ENCODE measurements at regions not wholly inside any gene's neighbourhood (a gene's known extent, or its start where the extent isn't known, plus 50 kb on each side); places are given as distances from the start of the nearest gene placed in this dataset.

GRCh38 chr4:138686106-138686835, 329.3 kb upstream of the NOCT start:
- DNase-seq = no peak

GRCh38 chr4:138685316-138685715, 330.3 kb upstream of the NOCT start:
- no peak for DNase-seq

- peak; percentile 51 to 52 for DNase-seq
Measured at GRCh38 chr4:138680989-138681604, 334.5 kb upstream of the NOCT start.

GRCh38 chr4:138680256-138680655, 335.3 kb upstream of the NOCT start:
- DNase-seq = no peak

- no peak for DNase-seq
Measured at GRCh38 chr4:138678985-138679746, 336.4 kb upstream of the NOCT start.

GRCh38 chr4:138677748-138678147, 337.8 kb upstream of the NOCT start:
- DNase-seq = no peak

GRCh38 chr4:138677212-138677611, 338.4 kb upstream of the NOCT start:
- no peak for DNase-seq

- no peak for DNase-seq
Measured at GRCh38 chr4:138675685-138676084, 339.9 kb upstream of the NOCT start.

DNA sequence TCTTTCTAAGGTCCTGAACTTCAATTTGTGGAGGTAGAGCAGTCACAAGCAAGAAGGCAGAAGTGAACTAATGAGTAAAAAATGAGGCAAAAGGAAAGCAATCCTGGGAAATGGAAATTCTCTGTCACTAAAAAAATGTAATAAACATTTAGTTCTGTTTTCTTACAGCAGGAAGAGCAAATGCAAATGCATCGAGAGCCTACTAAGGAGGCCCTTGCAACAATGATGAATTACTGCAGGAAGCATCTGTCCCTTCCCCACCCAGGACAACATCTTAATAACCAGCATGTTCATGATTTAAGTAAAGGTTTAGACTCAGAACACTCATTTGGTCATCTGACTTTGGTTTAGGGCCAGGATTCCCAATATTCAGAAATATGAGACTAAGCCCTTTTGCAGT, 341.4 kb upstream of the NOCT start:
- no peak for DNase-seq

DNA sequence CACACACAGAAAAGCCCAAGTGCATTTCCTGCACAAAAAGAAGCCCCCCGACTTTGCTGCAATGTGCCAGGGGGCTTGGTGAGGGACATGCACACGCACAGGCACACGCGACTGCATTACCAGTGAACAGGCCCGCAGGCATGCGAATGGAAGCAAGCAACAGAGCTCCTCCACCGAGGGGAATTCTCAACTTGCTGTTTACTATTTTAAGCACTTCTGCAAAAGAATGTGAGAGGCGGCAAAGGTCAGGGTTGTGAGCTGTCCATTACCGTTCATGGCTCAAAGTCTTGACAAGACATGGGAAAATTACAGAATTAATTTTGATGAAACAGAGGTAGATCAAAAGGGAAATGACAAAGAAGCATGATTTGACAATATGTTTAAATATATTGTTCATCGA, 342.5 kb upstream of the NOCT start:
- DNase-seq = no peak

- DNase-seq = no peak
Measured at GRCh38 chr4:138672393-138672976, 343.1 kb upstream of the NOCT start.

DNA sequence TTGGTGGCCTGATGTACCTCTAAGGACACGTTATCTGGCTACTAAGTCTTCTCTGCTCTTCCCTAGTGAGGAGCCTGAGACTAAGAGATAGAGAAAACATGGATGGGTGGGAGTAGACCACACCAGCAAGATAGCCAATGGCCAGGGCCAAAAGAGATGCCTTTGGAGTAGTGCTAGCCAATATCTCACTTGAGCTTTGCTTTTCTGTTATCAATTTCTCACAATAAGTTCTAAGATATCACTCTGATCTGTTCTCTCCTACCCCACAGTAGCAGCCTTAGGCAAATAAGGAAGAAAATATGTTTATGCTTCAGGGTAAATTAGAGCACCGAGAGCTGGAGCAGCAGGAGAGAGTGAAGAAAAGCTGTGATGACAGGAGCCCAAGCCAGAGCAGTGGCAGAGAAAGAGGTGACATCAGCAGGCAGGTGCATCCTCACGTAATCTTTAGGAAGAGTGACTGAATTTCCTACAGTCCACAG, 343.9 kb upstream of the NOCT start:
- DNase-seq = no peak

- DNase-seq = no peak
Measured at GRCh38 chr4:138671106-138671505, 344.5 kb upstream of the NOCT start.

DNA sequence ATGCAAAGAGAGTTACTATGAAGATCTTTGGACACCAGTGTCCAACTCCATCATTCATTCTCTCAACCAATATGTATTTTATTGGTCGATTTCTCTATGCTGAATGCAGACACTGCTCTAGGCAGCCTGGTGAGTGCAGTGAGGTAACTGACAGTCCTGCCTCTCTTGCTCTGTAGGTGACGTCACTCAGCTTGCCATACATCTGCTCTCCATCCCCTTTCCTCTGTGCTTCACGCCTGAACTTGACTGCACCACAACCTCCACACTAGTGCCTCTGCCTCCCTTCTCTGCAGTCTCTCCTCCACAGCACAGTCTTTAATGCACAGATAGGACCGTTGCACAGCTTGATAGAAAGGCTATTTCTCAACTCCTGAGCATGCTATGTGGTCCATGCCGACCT, 344.9 kb upstream of the NOCT start:
- no peak for DNase-seq

GRCh38 chr4:138669479-138670315, 345.9 kb upstream of the NOCT start:
- no peak for DNase-seq

- DNase-seq = no peak
Measured at GRCh38 chr4:138668309-138668708, 347.3 kb upstream of the NOCT start.

- DNase-seq = no peak
Measured at GRCh38 chr4:138666366-138666765, 349.2 kb upstream of the NOCT start.

- DNase-seq = no peak
Measured at GRCh38 chr4:138665851-138666250, 349.7 kb upstream of the NOCT start.

GRCh38 chr4:138663883-138664282, 351.7 kb upstream of the NOCT start:
- DNase-seq = no peak

- no peak for DNase-seq
Measured at GRCh38 chr4:138659812-138660316, 355.7 kb upstream of the NOCT start.

DNA sequence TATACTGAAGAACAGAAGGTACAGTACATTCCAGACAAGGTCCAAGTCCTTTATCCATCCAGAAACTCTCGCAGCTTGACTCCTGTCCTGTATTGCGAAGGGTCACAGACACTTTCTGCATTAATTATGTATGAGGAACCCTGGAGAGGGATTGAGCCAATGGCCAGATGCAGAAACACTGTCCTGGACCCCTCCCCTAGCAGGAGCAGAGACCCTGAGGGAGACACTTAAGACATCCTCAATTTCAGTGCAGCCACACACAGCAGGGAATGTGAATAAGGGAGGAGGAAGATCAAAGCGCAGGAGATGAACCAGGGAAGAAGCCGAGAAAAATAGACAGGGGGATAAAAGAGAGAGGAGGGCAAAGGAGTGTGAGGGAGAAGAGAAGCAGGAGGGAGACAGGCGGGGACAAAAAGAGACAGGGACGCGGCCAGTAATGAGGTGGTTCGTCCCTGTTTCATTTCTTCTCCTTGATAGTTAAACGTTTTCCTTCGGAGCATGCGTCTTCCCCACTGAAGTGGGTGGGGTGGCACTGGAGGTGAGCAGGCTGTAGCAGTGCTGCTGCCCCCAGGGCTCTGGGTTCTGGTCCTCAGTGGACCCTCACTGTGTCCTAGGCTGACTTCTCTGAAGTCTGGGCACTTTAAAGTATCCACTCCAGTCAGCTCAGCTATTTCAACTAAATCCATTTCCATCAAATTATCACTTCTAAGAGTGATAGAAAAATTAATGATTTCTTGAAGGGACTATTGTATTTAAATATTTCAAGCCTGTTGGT, 356.4 kb upstream of the NOCT start:
- DNase-seq = no peak

DNA sequence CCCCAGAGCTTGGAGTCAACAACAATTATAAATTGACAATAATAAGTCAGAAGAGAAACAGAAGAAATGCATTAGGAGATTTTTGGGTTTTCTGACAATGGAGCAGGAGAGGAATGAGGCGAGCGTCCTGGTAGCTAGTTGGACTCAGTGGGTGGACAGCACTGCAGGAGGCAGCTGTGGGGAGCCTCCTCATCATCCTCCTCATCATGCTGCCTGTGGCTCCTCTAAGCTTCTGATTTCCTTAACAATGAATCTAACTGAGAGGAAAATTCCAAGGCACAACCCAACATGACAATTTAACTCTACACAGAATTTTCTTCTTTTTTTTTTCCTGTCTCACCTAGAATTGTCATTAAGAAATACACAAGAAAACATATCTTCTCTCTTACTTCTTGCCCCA, 357.1 kb upstream of the NOCT start:
- no peak for DNase-seq

All from AML-193 (cell line).